Psoas muscle (tissue), 7 donors: ENCODE measurements at regions not wholly inside any gene's neighbourhood (a gene's known extent, or its start where the extent isn't known, plus 50 kb on each side); places are given as distances from the start of the nearest gene placed in this dataset.
"Not testable (repeated sequence)": the region's sequence is repeated elsewhere in the genome, so short reads cannot be mapped to it uniquely, and the experiment has no call there.

Experiments used
- ATAC-seq, 4 donors: fragments of 200-7000 bp; cut with Tn5 transposase; one replicate each; pipeline ENCODE4 v1.9.1; 2020; ENCODE audit warnings: moderate library complexity in 3 of 4, mild to moderate bottlenecking in 2 of 4
- DNase-seq, 2 donors: peaks; one replicate each; pipeline ENCODE4 v3.0.0-alpha.2; 2020
- H3K27ac ChIP-seq: fragments of 200-600 bp; one replicate; pipeline ENCODE4 v1.8.0; 2022
- H3K27me3 ChIP-seq, 3 donors: fragments of 200-600 bp in 1 of 3; one replicate each; pipeline versions ENCODE4 v1.6.1 to v1.8.0; 2013 to 2022; ENCODE audit warnings: low read length in 2 of 3, mild to moderate bottlenecking in 2 of 3, moderate library complexity in 1 of 3; ENCODE audit not compliant: insufficient read depth in 3 of 3
- H3K36me3 ChIP-seq, 2 donors: fragments of 200-600 bp in 1 of 2; one replicate each; pipeline versions ENCODE4 v1.6.1 to v1.8.0; 2013 to 2022; ENCODE audit warnings: low read depth in 1 of 2, mild to moderate bottlenecking in 1 of 2, moderate library complexity in 1 of 2; ENCODE audit not compliant: insufficient read depth in 1 of 2
- H3K4me1 ChIP-seq: fragments of 200-600 bp; one replicate; pipeline ENCODE4 v1.8.0; 2022
- H3K4me3 ChIP-seq: fragments of 200-600 bp; one replicate; pipeline ENCODE4 v1.8.0; 2022; ENCODE audit warnings: mild to moderate bottlenecking
- H3K9me3 ChIP-seq: fragments of 200-600 bp; one replicate; pipeline ENCODE4 v1.8.0; 2022
- WGBS, 3 donors: extraction: QIAGEN DNeasy Blood & Tissue Kit; methylation state at CpG; one replicate each; pipeline versions ENCODE4 v1.1.6 to v1.1.7; 2013; 5-methylcytosine and 5-hydroxymethylcytosine counted together
- intact Hi-C, 2 donors: fragments of 100-400 bp; cut with DNase I; formaldehyde crosslinking; loops; one replicate each; pipeline versions ENCODE4 v1.11.0 to v1.14.2; 2022
- TF ChIP-seq, protein P1 (sequence below): fragments of 200-600 bp; IDR thresholded peaks from one replicate; pipeline ENCODE4 v1.8.0; 2022; ENCODE audit warnings: antibody characterized with exemption
- donor health status: healthy with polysubstance abuse.
- donor health status: DM: no; HTN: no; CAD: no; lungs with moderate emphysema.
- donor health status: Bipolar disorder and iron deficiency.
- donor health status: healthy.
- donor health status: DM: yes; HTN: yes; CAD: no.
- donor health status: DM: no; HTN: no; CAD: no.
- donor health status: DM: yes; HTN: yes; CAD: no.

DNA sequence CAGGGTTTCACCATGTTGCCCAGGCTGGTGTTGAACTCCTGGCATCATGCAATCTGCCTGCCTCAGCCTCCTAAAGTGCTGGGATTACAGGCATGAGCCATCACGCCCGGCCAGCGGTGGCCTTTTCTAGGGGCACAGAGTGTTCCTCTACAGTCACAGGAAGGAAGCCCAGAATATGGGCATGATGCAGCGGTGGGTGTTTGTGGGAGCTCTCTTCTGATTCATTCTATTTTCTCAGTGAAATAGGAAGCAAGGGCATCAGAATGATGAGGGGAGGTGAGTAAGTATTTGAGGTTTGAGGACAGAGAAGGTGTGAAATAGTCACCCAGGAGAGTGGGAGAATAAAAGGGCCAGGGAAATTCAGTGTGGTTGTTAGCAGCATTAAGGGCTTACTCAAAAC lies 70.3 kb upstream of the PSME4 start:
- H3K27me3 ChIP-seq, result no peaks in the 10 kb centered on the region
- DNase-seq (peak in 1 of 2 donors; percentile 19), ATAC-seq (no peak)
- H3K27ac ChIP-seq, result no peak overlapping the region
- intact Hi-C loops, result loop anchor here in 1 of 2 donors (10.0 kb wide), 1 partner anchor 66 kb away; the partner anchor contains the start of gene PSME4
- WGBS, 3 donors, result 68 to 84% (median 77%) methylated on average over 4 of the region's 4 CpGs
- TF ChIP-seq, protein P1, sequence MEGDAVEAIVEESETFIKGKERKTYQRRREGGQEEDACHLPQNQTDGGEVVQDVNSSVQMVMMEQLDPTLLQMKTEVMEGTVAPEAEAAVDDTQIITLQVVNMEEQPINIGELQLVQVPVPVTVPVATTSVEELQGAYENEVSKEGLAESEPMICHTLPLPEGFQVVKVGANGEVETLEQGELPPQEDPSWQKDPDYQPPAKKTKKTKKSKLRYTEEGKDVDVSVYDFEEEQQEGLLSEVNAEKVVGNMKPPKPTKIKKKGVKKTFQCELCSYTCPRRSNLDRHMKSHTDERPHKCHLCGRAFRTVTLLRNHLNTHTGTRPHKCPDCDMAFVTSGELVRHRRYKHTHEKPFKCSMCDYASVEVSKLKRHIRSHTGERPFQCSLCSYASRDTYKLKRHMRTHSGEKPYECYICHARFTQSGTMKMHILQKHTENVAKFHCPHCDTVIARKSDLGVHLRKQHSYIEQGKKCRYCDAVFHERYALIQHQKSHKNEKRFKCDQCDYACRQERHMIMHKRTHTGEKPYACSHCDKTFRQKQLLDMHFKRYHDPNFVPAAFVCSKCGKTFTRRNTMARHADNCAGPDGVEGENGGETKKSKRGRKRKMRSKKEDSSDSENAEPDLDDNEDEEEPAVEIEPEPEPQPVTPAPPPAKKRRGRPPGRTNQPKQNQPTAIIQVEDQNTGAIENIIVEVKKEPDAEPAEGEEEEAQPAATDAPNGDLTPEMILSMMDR, result no peak
- H3K4me1 ChIP-seq, result peaks cover 10% of the 10 kb centered on the region
- no peak overlapping the region for H3K4me3 ChIP-seq
- H3K9me3 ChIP-seq, result no peaks in the 10 kb centered on the region
- H3K36me3 ChIP-seq, result no peaks in the 10 kb centered on the region

DNA sequence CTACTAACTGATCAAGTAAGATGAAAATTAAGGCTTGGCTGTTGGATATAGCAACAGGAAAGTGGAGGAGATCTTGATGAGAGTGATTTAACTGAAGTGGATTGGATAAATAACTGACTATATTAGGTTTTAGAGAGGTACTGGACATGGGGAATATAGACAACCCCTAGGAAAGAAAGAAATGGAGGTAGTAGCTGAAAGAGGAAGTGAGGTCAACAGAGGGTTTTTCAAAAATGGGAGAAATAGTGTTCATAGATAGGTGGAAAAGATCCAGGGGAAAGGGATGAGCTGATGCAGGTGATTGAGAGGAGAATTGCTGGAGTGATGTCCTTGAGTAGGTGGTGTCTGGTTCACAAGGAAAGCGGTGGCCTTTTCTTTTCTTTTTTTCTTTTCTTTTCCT lies 69.9 kb upstream of the PSME4 start:
- intact Hi-C loops, result loop anchor here in 1 of 2 donors (10.0 kb wide), 1 partner anchor 66 kb away; the partner anchor contains the start of gene PSME4
- Histone ChIP-seq H3K4me1 (peaks cover 10% of the 10 kb centered on the region), H3K27me3 (no peaks in the 10 kb centered on the region), H3K27ac (no peak overlapping the region), H3K9me3 (no peaks in the 10 kb centered on the region), H3K36me3 (no peaks in the 10 kb centered on the region), H3K4me3 (no peak overlapping the region)
- DNase-seq, result no peak
- TF ChIP-seq, protein P1, result no peak
- 94 to 100% (median 97%) methylated on average over 1 of the region's 1 CpG for WGBS, 3 donors
- no peak for ATAC-seq

- Histone ChIP-seq H3K36me3 (no peaks in the 10 kb centered on the region), H3K27me3 (no peaks in the 10 kb centered on the region), H3K9me3 (no peaks in the 10 kb centered on the region), H3K4me3 (no peak overlapping the region), H3K27ac (no peak overlapping the region), H3K4me1 (peaks cover 10% of the 10 kb centered on the region)
- 86 to 96% (median 89%) methylated on average over 2 of the region's 2 CpGs for WGBS, 3 donors
- no peak for ATAC-seq
- intact Hi-C loops, result loop anchor here in 1 of 2 donors (10.0 kb wide), 1 partner anchor 65 kb away; the partner anchor contains the start of gene PSME4
- DNase-seq, result no peak
- TF ChIP-seq, protein P1, result no peak
Measured at GRCh38 chr2:54040250-54040649, 69.5 kb upstream of the PSME4 start.

GRCh38 chr2:54038835-54039234 lies 68.0 kb upstream of the PSME4 start:
- WGBS, 3 donors, result 96 to 100% (median 97%) methylated on average over 1 of the region's 1 CpG
- TF ChIP-seq, protein P1, result no peak
- H3K36me3 ChIP-seq, result no peaks in the 10 kb centered on the region
- H3K27ac ChIP-seq, result no peak overlapping the region
- intact Hi-C loops, result no loop called here
- no peaks in the 10 kb centered on the region for H3K9me3 ChIP-seq
- H3K4me1 ChIP-seq, result peaks cover 5% of the 10 kb centered on the region
- DNase-seq (no peak), ATAC-seq (peak in 3 of 4 donors; percentile 26 to 42 (median 33))
- no peaks in the 10 kb centered on the region for H3K27me3 ChIP-seq
- H3K4me3 ChIP-seq, result no peak overlapping the region

DNA sequence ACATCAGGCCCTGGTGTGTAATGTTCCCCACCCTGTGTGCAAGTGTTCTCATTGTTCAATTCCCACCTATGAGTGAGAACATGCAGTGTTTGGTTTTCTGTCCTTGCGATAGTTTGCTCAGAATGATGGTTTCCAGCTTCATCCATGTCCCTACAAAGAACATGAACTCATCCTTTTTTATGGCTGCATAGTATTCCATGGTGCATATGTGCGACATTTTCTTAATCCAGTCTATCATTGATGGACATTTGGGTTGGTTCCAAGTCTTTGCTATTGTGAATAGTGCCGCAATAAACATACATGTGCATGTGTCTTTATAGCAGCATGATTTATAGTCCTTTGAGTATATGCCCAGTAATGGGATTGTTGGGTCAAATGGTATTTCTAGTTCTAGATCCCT lies 60.5 kb upstream of the PSME4 start:
- H3K9me3 ChIP-seq, H3K27me3 ChIP-seq, H3K4me3 ChIP-seq, ATAC-seq, intact Hi-C loops, DNase-seq, H3K36me3 ChIP-seq, H3K27ac ChIP-seq: not testable (repeated sequence)
- 97 to 100% (median 98%) methylated on average over 2 to 3 of the region's 3 CpGs for WGBS, 3 donors
- peaks cover 12% of the 10 kb centered on the region for H3K4me1 ChIP-seq
